SU-DHL-6 (cell line): ENCODE measurements at regions not wholly inside any gene's neighbourhood (a gene's known extent, or its start where the extent isn't known, plus 50 kb on each side); places are given as distances from the start of the nearest gene placed in this dataset.

ENCODE experiments used
- EZH2phosphoT487 ChIP-seq: fragments of 200-600 bp; sonication (generic), shearing (Covaris generic); conservative IDR thresholded peaks from 2 replicates; pipeline ENCODE4 v1.6.1; 2018; ENCODE audit warnings: mild to moderate bottlenecking, antibody characterized with exemption, low read length, moderate library complexity, mixed read lengths
- TF ChIP-seq, protein P1 (sequence below): fragments of 200-600 bp; sonication (generic); IDR thresholded peaks from one replicate; pipeline ENCODE4 v1.5.1; 2017; ENCODE audit warnings: antibody characterized with exemption, mild to moderate bottlenecking, low read length, moderate library complexity; ENCODE audit not compliant: insufficient read depth, poor library complexity, severe bottlenecking

DNA sequence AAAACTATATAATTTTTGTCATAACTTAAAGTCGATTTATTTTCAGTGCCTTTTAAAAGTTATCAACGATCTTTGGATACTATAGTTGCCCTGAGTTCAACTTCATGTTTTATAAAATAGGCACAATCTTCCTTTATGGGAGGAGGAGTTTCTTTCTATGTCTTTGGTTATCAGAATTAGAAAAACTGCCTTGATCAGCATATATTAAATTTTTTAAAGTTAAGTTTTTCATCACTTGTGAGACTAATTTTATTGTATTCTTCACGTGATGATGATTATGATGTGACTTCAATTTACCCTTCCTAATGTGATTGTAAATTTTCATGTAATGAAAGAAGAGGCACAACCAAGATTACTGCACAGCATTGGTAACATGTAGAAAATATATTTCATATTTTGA lies 58.2 kb upstream of the TMPRSS15 start:
- TF ChIP-seq, protein P1, sequence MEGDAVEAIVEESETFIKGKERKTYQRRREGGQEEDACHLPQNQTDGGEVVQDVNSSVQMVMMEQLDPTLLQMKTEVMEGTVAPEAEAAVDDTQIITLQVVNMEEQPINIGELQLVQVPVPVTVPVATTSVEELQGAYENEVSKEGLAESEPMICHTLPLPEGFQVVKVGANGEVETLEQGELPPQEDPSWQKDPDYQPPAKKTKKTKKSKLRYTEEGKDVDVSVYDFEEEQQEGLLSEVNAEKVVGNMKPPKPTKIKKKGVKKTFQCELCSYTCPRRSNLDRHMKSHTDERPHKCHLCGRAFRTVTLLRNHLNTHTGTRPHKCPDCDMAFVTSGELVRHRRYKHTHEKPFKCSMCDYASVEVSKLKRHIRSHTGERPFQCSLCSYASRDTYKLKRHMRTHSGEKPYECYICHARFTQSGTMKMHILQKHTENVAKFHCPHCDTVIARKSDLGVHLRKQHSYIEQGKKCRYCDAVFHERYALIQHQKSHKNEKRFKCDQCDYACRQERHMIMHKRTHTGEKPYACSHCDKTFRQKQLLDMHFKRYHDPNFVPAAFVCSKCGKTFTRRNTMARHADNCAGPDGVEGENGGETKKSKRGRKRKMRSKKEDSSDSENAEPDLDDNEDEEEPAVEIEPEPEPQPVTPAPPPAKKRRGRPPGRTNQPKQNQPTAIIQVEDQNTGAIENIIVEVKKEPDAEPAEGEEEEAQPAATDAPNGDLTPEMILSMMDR, result no peak
- no peak for TF ChIP-seq EZH2phosphoT487
